ENCODE measurements at regions not wholly inside any gene's neighbourhood (a gene's known extent, or its start where the extent isn't known, plus 50 kb on each side); places are given as distances from the start of the nearest gene placed in this dataset.

GRCh38 chr4:117983541-117984365 is 50.5 kb upstream of the NDST3 start:
- TF ChIP-seq CTCF (IDR thresholded peaks at IDR 0.05) (no peak), POLR2A (IDR thresholded peaks at IDR 0.05) (no peak)

All from gastroesophageal sphincter (tissue), 3 donors.